Neuronal stem cell (in vitro differentiated cells): ENCODE measurements at regions not wholly inside any gene's neighbourhood (a gene's known extent, or its start where the extent isn't known, plus 50 kb on each side); places are given as distances from the start of the nearest gene placed in this dataset.

Source experiments
- DNase-seq: peaks from one replicate; pipeline ENCODE4 v3.0.0-alpha.2; 2013; ENCODE audit warnings: low spot score
- H2AFZ ChIP-seq: one replicate; pipeline ENCODE4 v1.6.1; 2013; ENCODE audit warnings: mild to moderate bottlenecking, low read length, inconsistent platforms
- H2AK5ac ChIP-seq: 2 replicates; pipeline ENCODE4 v1.6.1; 2013; ENCODE audit warnings: low read depth, mild to moderate bottlenecking, inconsistent platforms, low read length, moderate library complexity, mixed read lengths
- H2BK120ac ChIP-seq: 2 replicates; pipeline ENCODE4 v1.6.1; 2013; ENCODE audit warnings: low read depth, mild to moderate bottlenecking, inconsistent platforms, low read length, moderate library complexity, mixed read lengths
- H2BK12ac ChIP-seq: one replicate; pipeline ENCODE4 v1.6.1; 2013; ENCODE audit warnings: low read length, inconsistent platforms
- H2BK15ac ChIP-seq: 2 replicates; pipeline ENCODE4 v1.6.1; 2013; ENCODE audit warnings: mild to moderate bottlenecking, low read length, inconsistent platforms, mixed read lengths
- H2BK5ac ChIP-seq: one replicate; pipeline ENCODE4 v1.6.1; 2013; ENCODE audit warnings: inconsistent platforms, mild to moderate bottlenecking, low read length, moderate library complexity
- H3K14ac ChIP-seq: one replicate; pipeline ENCODE4 v1.6.1; 2013; ENCODE audit warnings: low read length, inconsistent platforms
- H3K18ac ChIP-seq: 2 replicates; pipeline ENCODE4 v1.6.1; 2013; ENCODE audit warnings: low read length, inconsistent platforms
- H3K23ac ChIP-seq: 2 replicates; pipeline ENCODE4 v1.6.1; 2013; ENCODE audit warnings: low read depth, mild to moderate bottlenecking, mixed read lengths, low read length, inconsistent platforms; ENCODE audit not compliant: poor library complexity
- H3K27ac ChIP-seq: replicated peaks from 3 replicates; pipeline ENCODE4 v1.5.1; 2013; ENCODE audit warnings: low read length, inconsistent platforms
- H3K27me3 ChIP-seq, 3 experiments: 2 replicates each; pipeline ENCODE4 v1.6.1; 2013; ENCODE audit warnings: low read length in 3 of 3, mild to moderate bottlenecking in 2 of 3, inconsistent platforms in 1 of 3, low read depth in 1 of 3, mixed read lengths in 1 of 3, moderate library complexity in 1 of 3; ENCODE audit not compliant: control insufficient read depth in 3 of 3, insufficient read depth in 3 of 3
- H3K36me3 ChIP-seq, 2 donors: replicated peaks in 1 of 2; 2 replicates each; pipeline ENCODE4 v1.6.1; 2013; ENCODE audit warnings: low read length in 2 of 2; ENCODE audit not compliant: control insufficient read depth in 2 of 2, insufficient read depth in 2 of 2
- H3K4ac ChIP-seq: 2 replicates; pipeline ENCODE4 v1.6.1; 2013; ENCODE audit warnings: inconsistent platforms, mild to moderate bottlenecking, low read length, moderate library complexity
- H3K4me1 ChIP-seq, 2 donors: 1 replicate in 1 of 2; 2 replicates in 1 of 2; pipeline ENCODE4 v1.6.1; 2013; ENCODE audit warnings: low read length in 2 of 2, low read depth in 1 of 2; ENCODE audit not compliant: control insufficient read depth in 2 of 2, insufficient read depth in 1 of 2
- H3K4me2 ChIP-seq: one replicate; pipeline ENCODE4 v1.6.1; 2013; ENCODE audit warnings: mild to moderate bottlenecking, low read length, inconsistent platforms; ENCODE audit not compliant: insufficient read depth, poor library complexity, severe bottlenecking
- H3K4me3 ChIP-seq, 2 donors: 2 replicates each; pipeline ENCODE4 v1.5.1; 2013; ENCODE audit warnings: low read length in 2 of 2, mild to moderate bottlenecking in 2 of 2, inconsistent platforms in 1 of 2, moderate library complexity in 1 of 2
- H3K79me1 ChIP-seq: one replicate; pipeline ENCODE4 v1.6.1; 2013; ENCODE audit warnings: low read depth, mild to moderate bottlenecking, inconsistent platforms, low read length, moderate library complexity
- H3K9ac ChIP-seq: one replicate; pipeline ENCODE4 v1.6.1; 2013; ENCODE audit warnings: mild to moderate bottlenecking, low read depth, low read length, inconsistent platforms; ENCODE audit not compliant: poor library complexity
- H3K9me3 ChIP-seq, 2 donors: replicated peaks in 1 of 2; 2 replicates each; pipeline versions ENCODE3 to v1.6.1; 2013; ENCODE audit warnings: low read length in 2 of 2, mild to moderate bottlenecking in 2 of 2, inconsistent platforms in 1 of 2, low read depth in 1 of 2, mixed read lengths in 1 of 2, moderate library complexity in 1 of 2; ENCODE audit not compliant: control insufficient read depth in 2 of 2, insufficient read depth in 1 of 2
- H4K8ac ChIP-seq: one replicate; pipeline ENCODE4 v1.6.1; 2013; ENCODE audit warnings: low read depth, mild to moderate bottlenecking, inconsistent platforms, low read length, moderate library complexity
- H4K91ac ChIP-seq: one replicate; pipeline ENCODE4 v1.6.1; 2013; ENCODE audit warnings: low read length, low read depth, mild to moderate bottlenecking, inconsistent platforms; ENCODE audit not compliant: poor library complexity
- WGBS, 2 donors: extraction: QIAGEN DNeasy Blood & Tissue Kit; methylation state at CpG; one replicate each; pipeline ENCODE4 v1.1.7; 2013; ENCODE audit warnings: missing lambda C conversion rate in 2 of 2, mixed read lengths in 1 of 2; ENCODE audit not compliant: insufficient read length in 2 of 2, insufficient replicate concordance in 1 of 2; ENCODE audit errors: extremely low coverage in 2 of 2; 5-methylcytosine and 5-hydroxymethylcytosine counted together

DNA sequence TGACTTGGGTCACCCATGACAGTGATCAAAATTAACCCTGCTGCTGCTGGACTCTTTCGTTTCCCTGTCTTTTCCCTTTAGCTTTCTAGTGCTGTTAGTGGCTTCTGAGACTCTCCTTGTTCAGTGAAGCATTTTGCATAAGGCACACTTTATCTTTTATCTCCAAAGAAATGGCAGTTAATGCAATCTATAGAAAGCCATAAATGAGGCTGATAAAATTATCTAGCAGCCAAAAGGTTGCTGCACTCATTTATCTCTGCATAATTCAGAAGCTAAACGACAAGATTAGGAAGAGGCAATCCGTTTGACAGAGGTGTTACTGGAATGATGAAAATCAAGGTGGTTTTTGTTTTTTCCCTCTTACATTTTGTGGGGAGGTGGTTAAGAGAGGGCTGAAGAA lies 1109.5 kb upstream of the EEF2KMT start:
- Histone ChIP-seq H2BK120ac (no peak overlapping the region), H3K14ac (no peak overlapping the region), H3K18ac (no peak overlapping the region), H3K23ac (no peak overlapping the region), H2BK15ac (no peak overlapping the region), H2BK12ac (no peak overlapping the region), H3K9me3 (no peaks in the 10 kb centered on the region), H3K36me3 (no peaks in the 10 kb centered on the region), H4K91ac (no peak overlapping the region), H3K27me3 (no peaks in the 10 kb centered on the region), H2AK5ac (no peak overlapping the region), H3K27ac (no peak overlapping the region), H3K4me2 (no peak overlapping the region), H4K8ac (no peak overlapping the region), H3K4me1 (peaks cover 0 to 2% of the 10 kb centered on the region in 2 donors), H3K4ac (no peak overlapping the region), H2AFZ (no peak overlapping the region), H3K4me3 (no peak overlapping the region), H3K9ac (no peak overlapping the region), H3K79me1 (no peaks in the 10 kb centered on the region), H2BK5ac (no peak overlapping the region)
- no CpG with 5 or more reads among the region's 3 CpGs for WGBS, 2 donors
- no peak for DNase-seq

GRCh38 chr16:6206080-6206479 lies 1108.5 kb upstream of the EEF2KMT start:
- no CpG with 5 or more reads among the region's 5 CpGs for WGBS, 2 donors
- Histone ChIP-seq H3K27me3 (no peaks in the 10 kb centered on the region), H3K79me1 (no peaks in the 10 kb centered on the region), H3K23ac (no peak overlapping the region), H2BK12ac (no peak overlapping the region), H3K4ac (no peak overlapping the region), H2AFZ (no peak overlapping the region), H3K4me2 (no peak overlapping the region), H4K8ac (no peak overlapping the region), H3K14ac (no peak overlapping the region), H3K27ac (no peak overlapping the region), H3K9me3 (no peaks in the 10 kb centered on the region), H2BK5ac (no peak overlapping the region), H3K9ac (no peak overlapping the region), H2AK5ac (no peak overlapping the region), H3K4me3 (no peak overlapping the region), H3K36me3 (no peaks in the 10 kb centered on the region), H3K18ac (no peak overlapping the region), H2BK15ac (no peak overlapping the region), H2BK120ac (no peak overlapping the region), H4K91ac (no peak overlapping the region), H3K4me1 (peaks cover 0 to 2% of the 10 kb centered on the region in 2 donors)
- DNase-seq: no peak

DNA sequence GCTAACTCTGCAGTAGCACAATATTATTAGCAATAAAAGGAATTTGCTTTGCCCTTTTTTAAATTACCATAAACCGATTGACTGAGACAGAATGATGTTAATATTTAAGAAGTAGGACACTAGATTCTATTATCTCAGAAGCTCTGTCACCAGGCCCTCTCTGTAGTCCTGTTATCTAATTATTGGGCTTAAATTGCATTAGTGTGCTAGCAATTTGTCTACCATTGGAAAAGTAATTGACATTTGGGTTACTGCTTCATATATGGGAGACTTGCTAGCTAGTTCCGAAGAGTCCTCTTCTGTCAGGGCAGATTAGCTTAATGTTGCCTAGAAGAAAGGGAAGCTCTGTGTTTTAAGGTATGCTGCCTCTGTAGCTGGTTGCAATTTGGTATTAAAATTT lies 1107.3 kb upstream of the EEF2KMT start:
- H3K4ac ChIP-seq: no peak overlapping the region
- no CpG with 5 or more reads among the region's 2 CpGs for WGBS, 2 donors
- H3K4me2 ChIP-seq: no peak overlapping the region

GRCh38 chr16:6200861-6201260 lies 1103.3 kb upstream of the EEF2KMT start:
- no peak overlapping the region for H3K4me3 ChIP-seq
- no peak overlapping the region for H2BK5ac ChIP-seq
- H2AFZ ChIP-seq: no peak overlapping the region
- no peak overlapping the region for H2AK5ac ChIP-seq
- no peak overlapping the region for H2BK12ac ChIP-seq
- H4K91ac ChIP-seq: no peak overlapping the region
- H3K4me2 ChIP-seq: no peak overlapping the region
- no peaks in the 10 kb centered on the region for H3K9me3 ChIP-seq
- H3K18ac ChIP-seq: no peak overlapping the region
- no peaks in the 10 kb centered on the region for H3K4me1 ChIP-seq
- H3K36me3 ChIP-seq: no peaks in the 10 kb centered on the region
- no peak overlapping the region for H3K27ac ChIP-seq
- no peak overlapping the region for H3K4ac ChIP-seq
- H3K23ac ChIP-seq: no peak overlapping the region
- H3K27me3 ChIP-seq: no peaks in the 10 kb centered on the region
- no peak for DNase-seq
- H4K8ac ChIP-seq: no peak overlapping the region
- H3K9ac ChIP-seq: no peak overlapping the region
- H2BK15ac ChIP-seq: no peak overlapping the region
- no peaks in the 10 kb centered on the region for H3K79me1 ChIP-seq
- no peak overlapping the region for H3K14ac ChIP-seq
- WGBS, 2 donors: no CpG with 5 or more reads among the region's 6 CpGs
- H2BK120ac ChIP-seq: no peak overlapping the region

More for the DNA sequence above, 1107.3 kb upstream of the EEF2KMT start:
- H3K9me3 ChIP-seq: no peaks in the 10 kb centered on the region
- H4K8ac ChIP-seq: no peak overlapping the region
- H3K4me3 ChIP-seq: no peak overlapping the region
- no peak overlapping the region for H2AFZ ChIP-seq
- H3K23ac ChIP-seq: no peak overlapping the region
- no peak overlapping the region for H3K14ac ChIP-seq
- H3K27me3 ChIP-seq: no peaks in the 10 kb centered on the region
- H3K4me1 ChIP-seq: peaks cover 0 to 2% of the 10 kb centered on the region in 2 donors
- no peaks in the 10 kb centered on the region for H3K79me1 ChIP-seq
- no peak overlapping the region for H3K27ac ChIP-seq
- H2AK5ac ChIP-seq: no peak overlapping the region
- DNase-seq: no peak
- no peak overlapping the region for H2BK5ac ChIP-seq
- H3K18ac ChIP-seq: no peak overlapping the region
- H2BK12ac ChIP-seq: no peak overlapping the region
- H2BK15ac ChIP-seq: no peak overlapping the region
- no peaks in the 10 kb centered on the region for H3K36me3 ChIP-seq
- H3K9ac ChIP-seq: no peak overlapping the region
- no peak overlapping the region for H4K91ac ChIP-seq
- H2BK120ac ChIP-seq: no peak overlapping the region
